H1 (cell line): ENCODE measurements at regions not wholly inside any gene's neighbourhood (a gene's known extent, or its start where the extent isn't known, plus 50 kb on each side); places are given as distances from the start of the nearest gene placed in this dataset.
"Not testable (repeated sequence)": the region's sequence is repeated elsewhere in the genome, so short reads cannot be mapped to it uniquely, and the experiment has no call there.

Experiments
- CTCF ChIA-PET: fragments of 300-600 bp; sonication (Branson Sonifier 250); formaldehyde crosslinking; loops from one replicate; lab custom pipeline; 2021; ENCODE audit not compliant: partially characterized antibody; lab: Charles Lee
- POLR2A ChIA-PET: fragments of 300-600 bp; sonication (Branson Sonifier 250); formaldehyde crosslinking; loops from one replicate; lab custom pipeline; 2021; ENCODE audit warnings: inconsistent platforms; ENCODE audit not compliant: partially characterized antibody; lab: Charles Lee
- DNase-seq, 2 experiments: peaks; one replicate each; pipeline versions ENCODE4 v3.0.0 to v3.0.0-alpha.2; 2010 to 2022; ENCODE audit warnings: low spot score in 2 of 2, low read depth in 1 of 2, mixed read lengths in 1 of 2
- FAIRE-seq: peaks from 2 replicates; lab custom pipeline; 2011; peaks lifted over from hg19 to GRCh38; lab: Jason Lieb, UNC
- H2AFZ ChIP-seq: 2 replicates; pipeline ENCODE4 v1.8.1; 2012; ENCODE audit warnings: low read length, inconsistent platforms
- H2AK5ac ChIP-seq: 2 replicates; pipeline ENCODE4 v1.6.1; 2013; ENCODE audit warnings: low read depth, low read length
- H2BK120ac ChIP-seq: replicated peaks from 2 replicates; pipeline ENCODE3; 2013; ENCODE audit warnings: low read depth, low read length, inconsistent platforms
- H2BK12ac ChIP-seq: 2 replicates; pipeline ENCODE4 v1.6.1; 2013; ENCODE audit warnings: low read depth, low read length
- H2BK15ac ChIP-seq: 2 replicates; pipeline ENCODE4 v1.6.1; 2013; ENCODE audit warnings: low read length
- H2BK20ac ChIP-seq: 2 replicates; pipeline ENCODE4 v1.6.1; 2013; ENCODE audit warnings: low read length
- H2BK5ac ChIP-seq: 2 replicates; pipeline ENCODE4 v1.6.1; 2013; ENCODE audit warnings: low read depth, low read length
- H3K14ac ChIP-seq: 2 replicates; pipeline ENCODE4 v1.6.1; 2013; ENCODE audit warnings: inconsistent platforms; ENCODE audit not compliant: insufficient read length
- H3K18ac ChIP-seq: 2 replicates; pipeline ENCODE4 v1.6.1; 2013; ENCODE audit warnings: low read length; ENCODE audit errors: extremely low read depth
- H3K23ac ChIP-seq: 2 replicates; pipeline ENCODE4 v1.6.1; 2013; ENCODE audit warnings: inconsistent platforms; ENCODE audit not compliant: insufficient read length
- H3K23me2 ChIP-seq: 2 replicates; pipeline ENCODE4 v1.6.1; 2013; ENCODE audit warnings: low read depth, low read length
- H3K27ac ChIP-seq: 2 replicates; pipeline ENCODE4 v1.6.1; 2011; ENCODE audit warnings: low read depth, low read length, inconsistent platforms
- H3K27me3 ChIP-seq, 4 experiments: replicated peaks in 1 of 4; 1 replicate in 1 of 4; 2 replicates in 3 of 4; pipeline versions ENCODE4 v1.6.1 to v1.8.1; 2011 to 2013; ENCODE audit warnings: low read length in 3 of 4, mild to moderate bottlenecking in 3 of 4, inconsistent platforms in 2 of 4, mixed read lengths in 2 of 4, moderate library complexity in 1 of 4; ENCODE audit not compliant: control insufficient read depth in 3 of 4, insufficient read depth in 3 of 4; ENCODE audit errors: extremely low read depth in 1 of 4
- H3K36me3 ChIP-seq, 4 experiments: 2 replicates each; pipeline versions ENCODE4 v1.6.1 to v1.8.1; 2011 to 2013; ENCODE audit warnings: mild to moderate bottlenecking in 4 of 4, low read length in 3 of 4, moderate library complexity in 2 of 4, control low read depth in 1 of 4, inconsistent platforms in 1 of 4; ENCODE audit not compliant: insufficient read depth in 4 of 4, control insufficient read depth in 2 of 4
- H3K4ac ChIP-seq: replicated peaks from 2 replicates; pipeline ENCODE3; 2013; ENCODE audit warnings: low read length, low read depth, mixed read lengths, inconsistent platforms; ENCODE audit not compliant: insufficient read length
- H3K4me1 ChIP-seq, 4 experiments: replicated peaks in 1 of 4; 1 replicate in 1 of 4; 2 replicates in 3 of 4; pipeline versions ENCODE4 v1.6.1 to v1.8.1; 2011 to 2013; ENCODE audit warnings: low read length in 3 of 4, inconsistent platforms in 2 of 4, mixed read lengths in 1 of 4; ENCODE audit not compliant: insufficient read depth in 4 of 4, control insufficient read depth in 3 of 4
- H3K4me2 ChIP-seq, 2 experiments: 2 replicates each; pipeline versions ENCODE4 v1.6.1 to v1.8.1; 2011 to 2013; ENCODE audit warnings: low read depth in 2 of 2, low read length in 2 of 2, control low read depth in 1 of 2, inconsistent platforms in 1 of 2, mild to moderate bottlenecking in 1 of 2; ENCODE audit not compliant: insufficient read depth in 1 of 2
- H3K4me3 ChIP-seq, 4 experiments: fragments of 200-600, 300-600 bp in 1 of 4; sonication (generic), shearing (Covaris generic), sonication (Bioruptor Twin) in 1 of 4; 2 replicates each; pipeline versions ENCODE4 v1.5.1 to v1.8.1; 2011 to 2016; ENCODE audit warnings: low read length in 4 of 4, low read depth in 3 of 4, control low read depth in 2 of 4, inconsistent platforms in 2 of 4, mild to moderate bottlenecking in 2 of 4, mixed read lengths in 1 of 4, moderate library complexity in 1 of 4; ENCODE audit not compliant: insufficient read depth in 2 of 4; ENCODE audit errors: extremely low read depth in 1 of 4
- H3K56ac ChIP-seq: replicated peaks from 2 replicates; pipeline ENCODE3; 2013; ENCODE audit warnings: low read depth, mild to moderate bottlenecking, mixed read lengths, low read length, inconsistent platforms; ENCODE audit not compliant: insufficient read length
- H3K79me1 ChIP-seq: 2 replicates; pipeline ENCODE4 v1.6.1; 2013; ENCODE audit warnings: low read depth, low read length, control low read depth
- H3K79me2 ChIP-seq, 2 experiments: 2 replicates each; pipeline versions ENCODE4 v1.6.1 to v1.8.1; 2012 to 2013; ENCODE audit warnings: low read length in 2 of 2, mild to moderate bottlenecking in 2 of 2, inconsistent platforms in 1 of 2; ENCODE audit not compliant: insufficient read depth in 2 of 2, control insufficient read depth in 1 of 2
- H3K9ac ChIP-seq, 4 experiments: replicated peaks in 1 of 4; 1 replicate in 1 of 4; 2 replicates in 3 of 4; pipeline versions ENCODE4 v1.6.1 to v1.8.1; 2011 to 2013; ENCODE audit warnings: low read depth in 3 of 4, low read length in 3 of 4, control low read depth in 2 of 4, mild to moderate bottlenecking in 2 of 4, moderate library complexity in 2 of 4, inconsistent platforms in 1 of 4; ENCODE audit errors: extremely low read depth in 1 of 4
- H3K9me3 ChIP-seq, 2 experiments: 2 replicates each; pipeline versions ENCODE4 v1.6.1 to v1.8.1; 2012 to 2013; ENCODE audit warnings: mild to moderate bottlenecking in 2 of 2, moderate library complexity in 2 of 2, control low read depth in 1 of 2, inconsistent platforms in 1 of 2, low read depth in 1 of 2, low read length in 1 of 2, mixed read lengths in 1 of 2; ENCODE audit not compliant: insufficient read depth in 2 of 2
- H4K20me1 ChIP-seq, 2 experiments: replicated peaks in 1 of 2; 2 replicates each; pipeline versions ENCODE3 to v1.8.1; 2011 to 2013; ENCODE audit warnings: inconsistent platforms in 2 of 2, low read length in 2 of 2, mild to moderate bottlenecking in 1 of 2; ENCODE audit not compliant: insufficient read depth in 2 of 2, control insufficient read depth in 1 of 2
- H4K5ac ChIP-seq: 2 replicates; pipeline ENCODE4 v1.6.1; 2013; ENCODE audit warnings: low read length, low read depth, mixed read lengths, inconsistent platforms; ENCODE audit not compliant: insufficient read length
- H4K8ac ChIP-seq: 2 replicates; pipeline ENCODE4 v1.8.0; 2013; ENCODE audit warnings: mild to moderate bottlenecking, moderate library complexity, low read length, inconsistent platforms; ENCODE audit not compliant: insufficient read depth; ENCODE audit errors: extremely low read depth
- H4K91ac ChIP-seq: replicated peaks from 2 replicates; pipeline ENCODE3; 2013; ENCODE audit warnings: low read length, mixed read lengths, inconsistent platforms; ENCODE audit not compliant: insufficient read length
- WGBS, 2 experiments: shearing (Covaris generic) in 1 of 2; methylation state at CpG; one replicate each; pipeline versions ENCODE4 v1.1.6 to v1.1.7; 2013 to 2015; ENCODE audit warnings: low lambda C conversion rate in 2 of 2, mixed read lengths in 2 of 2, inconsistent platforms in 1 of 2, low coverage in 1 of 2, missing lambda C conversion rate in 1 of 2; ENCODE audit not compliant: insufficient replicate concordance in 2 of 2, insufficient coverage in 1 of 2, insufficient read length in 1 of 2; ENCODE audit errors: extremely low coverage in 1 of 2, missing lambda C conversion rate in 1 of 2; 5-methylcytosine and 5-hydroxymethylcytosine counted together

GRCh38 chr20:30337556-30337955 lies 919.9 kb upstream of the DEFB115 start:
- POLR2A ChIA-PET, H2BK20ac ChIP-seq, H2BK120ac ChIP-seq, H3K27ac ChIP-seq, CTCF ChIA-PET, H3K36me3 ChIP-seq, H2BK15ac ChIP-seq, H3K23ac ChIP-seq, H3K9ac ChIP-seq, H3K14ac ChIP-seq, H2AK5ac ChIP-seq, H3K27me3 ChIP-seq, DNase-seq, H3K56ac ChIP-seq, H3K79me1 ChIP-seq, H3K23me2 ChIP-seq, H3K4ac ChIP-seq, H3K4me3 ChIP-seq, H3K79me2 ChIP-seq, H3K4me1 ChIP-seq, H3K18ac ChIP-seq, H4K8ac ChIP-seq, H2AFZ ChIP-seq, H2BK5ac ChIP-seq, H2BK12ac ChIP-seq, FAIRE-seq, H4K5ac ChIP-seq, H3K4me2 ChIP-seq, H4K91ac ChIP-seq, H4K20me1 ChIP-seq: not testable (repeated sequence)
- H3K9me3 ChIP-seq: peaks cover 8 to 32% of the 10 kb centered on the region in 2 experiments; a peak in 3 of 4 replicates
- WGBS, 2 experiments: 65% methylated on average over 2 of the region's 4 CpGs; no CpG with 5 or more reads in 1 of the 2 experiments

GRCh38 chr20:30348932-30349331 lies 908.5 kb upstream of the DEFB115 start:
- H3K23me2 ChIP-seq, H2BK12ac ChIP-seq, H2BK20ac ChIP-seq, H3K23ac ChIP-seq, H3K79me1 ChIP-seq, H4K91ac ChIP-seq, H3K9ac ChIP-seq, H2BK120ac ChIP-seq, H3K18ac ChIP-seq, DNase-seq, H2AK5ac ChIP-seq, H3K4ac ChIP-seq, FAIRE-seq, H2BK5ac ChIP-seq, H2BK15ac ChIP-seq, H3K4me2 ChIP-seq, POLR2A ChIA-PET, H3K27ac ChIP-seq, H3K4me1 ChIP-seq, H2AFZ ChIP-seq, H3K36me3 ChIP-seq, H4K8ac ChIP-seq, H3K14ac ChIP-seq, H4K20me1 ChIP-seq, CTCF ChIA-PET, H3K4me3 ChIP-seq, H3K56ac ChIP-seq, H3K79me2 ChIP-seq, H4K5ac ChIP-seq, H3K27me3 ChIP-seq: not testable (repeated sequence)
- 88% methylated on average over 6 of the region's 6 CpGs; no CpG with 5 or more reads in 1 of the 2 experiments for WGBS, 2 experiments
- H3K9me3 ChIP-seq: peaks cover 14 to 23% of the 10 kb centered on the region in 2 experiments; a peak in 2 of 4 replicates
